HL-60 (cell line): ENCODE measurements at regions not wholly inside any gene's neighbourhood (a gene's known extent, or its start where the extent isn't known, plus 50 kb on each side); places are given as distances from the start of the nearest gene placed in this dataset.

ENCODE experiments used
- GABPA ChIP-seq: IDR thresholded peaks from 2 replicates; pipeline ENCODE4 v1.6.1; 2012; ENCODE audit warnings: low read depth
- POLR2AphosphoS5 ChIP-seq: IDR thresholded peaks from 2 replicates; pipeline ENCODE4 v1.6.1; 2012; ENCODE audit warnings: low read depth
- SPI1 ChIP-seq: IDR thresholded peaks from 2 replicates; pipeline ENCODE4 v1.6.1; 2012; ENCODE audit warnings: low read depth, mild to moderate bottlenecking, borderline replicate concordance
- TF ChIP-seq, protein P1 (sequence below): IDR thresholded peaks from one replicate; pipeline ENCODE4 v1.5.1; 2011; ENCODE audit warnings: low read length, control low read depth, inconsistent platforms; ENCODE audit not compliant: insufficient read depth
- TF ChIP-seq, protein P2 (sequence below): IDR thresholded peaks from 2 replicates; pipeline ENCODE4 v1.6.1; 2012; ENCODE audit warnings: low read depth; ENCODE audit not compliant: insufficient replicate concordance

DNA sequence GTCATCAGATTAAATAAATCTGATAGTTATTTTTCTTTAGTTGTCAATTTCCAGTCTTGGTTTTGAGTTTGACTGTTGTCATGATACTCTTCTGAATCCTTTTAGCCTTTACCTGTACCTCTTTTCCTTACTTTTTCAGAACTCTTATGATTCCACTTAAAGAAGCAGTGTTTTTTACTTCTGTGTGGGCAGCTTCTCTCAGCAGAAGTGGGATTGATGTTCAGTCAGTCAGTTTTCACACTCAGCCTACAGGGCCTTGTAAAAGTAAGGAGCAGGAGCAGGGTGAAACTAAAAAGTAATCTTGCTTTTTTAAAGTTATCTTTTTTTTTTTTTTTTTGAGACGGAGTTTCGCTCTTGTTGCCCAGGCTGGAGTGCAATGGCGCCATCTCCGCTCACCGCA, 75.1 kb downstream of the HAUS1 start:
- TF ChIP-seq POLR2AphosphoS5 (no peak), GABPA (no peak), SPI1 (no peak)
- TF ChIP-seq, protein P1, sequence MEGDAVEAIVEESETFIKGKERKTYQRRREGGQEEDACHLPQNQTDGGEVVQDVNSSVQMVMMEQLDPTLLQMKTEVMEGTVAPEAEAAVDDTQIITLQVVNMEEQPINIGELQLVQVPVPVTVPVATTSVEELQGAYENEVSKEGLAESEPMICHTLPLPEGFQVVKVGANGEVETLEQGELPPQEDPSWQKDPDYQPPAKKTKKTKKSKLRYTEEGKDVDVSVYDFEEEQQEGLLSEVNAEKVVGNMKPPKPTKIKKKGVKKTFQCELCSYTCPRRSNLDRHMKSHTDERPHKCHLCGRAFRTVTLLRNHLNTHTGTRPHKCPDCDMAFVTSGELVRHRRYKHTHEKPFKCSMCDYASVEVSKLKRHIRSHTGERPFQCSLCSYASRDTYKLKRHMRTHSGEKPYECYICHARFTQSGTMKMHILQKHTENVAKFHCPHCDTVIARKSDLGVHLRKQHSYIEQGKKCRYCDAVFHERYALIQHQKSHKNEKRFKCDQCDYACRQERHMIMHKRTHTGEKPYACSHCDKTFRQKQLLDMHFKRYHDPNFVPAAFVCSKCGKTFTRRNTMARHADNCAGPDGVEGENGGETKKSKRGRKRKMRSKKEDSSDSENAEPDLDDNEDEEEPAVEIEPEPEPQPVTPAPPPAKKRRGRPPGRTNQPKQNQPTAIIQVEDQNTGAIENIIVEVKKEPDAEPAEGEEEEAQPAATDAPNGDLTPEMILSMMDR: no peak
- TF ChIP-seq, protein P2, sequence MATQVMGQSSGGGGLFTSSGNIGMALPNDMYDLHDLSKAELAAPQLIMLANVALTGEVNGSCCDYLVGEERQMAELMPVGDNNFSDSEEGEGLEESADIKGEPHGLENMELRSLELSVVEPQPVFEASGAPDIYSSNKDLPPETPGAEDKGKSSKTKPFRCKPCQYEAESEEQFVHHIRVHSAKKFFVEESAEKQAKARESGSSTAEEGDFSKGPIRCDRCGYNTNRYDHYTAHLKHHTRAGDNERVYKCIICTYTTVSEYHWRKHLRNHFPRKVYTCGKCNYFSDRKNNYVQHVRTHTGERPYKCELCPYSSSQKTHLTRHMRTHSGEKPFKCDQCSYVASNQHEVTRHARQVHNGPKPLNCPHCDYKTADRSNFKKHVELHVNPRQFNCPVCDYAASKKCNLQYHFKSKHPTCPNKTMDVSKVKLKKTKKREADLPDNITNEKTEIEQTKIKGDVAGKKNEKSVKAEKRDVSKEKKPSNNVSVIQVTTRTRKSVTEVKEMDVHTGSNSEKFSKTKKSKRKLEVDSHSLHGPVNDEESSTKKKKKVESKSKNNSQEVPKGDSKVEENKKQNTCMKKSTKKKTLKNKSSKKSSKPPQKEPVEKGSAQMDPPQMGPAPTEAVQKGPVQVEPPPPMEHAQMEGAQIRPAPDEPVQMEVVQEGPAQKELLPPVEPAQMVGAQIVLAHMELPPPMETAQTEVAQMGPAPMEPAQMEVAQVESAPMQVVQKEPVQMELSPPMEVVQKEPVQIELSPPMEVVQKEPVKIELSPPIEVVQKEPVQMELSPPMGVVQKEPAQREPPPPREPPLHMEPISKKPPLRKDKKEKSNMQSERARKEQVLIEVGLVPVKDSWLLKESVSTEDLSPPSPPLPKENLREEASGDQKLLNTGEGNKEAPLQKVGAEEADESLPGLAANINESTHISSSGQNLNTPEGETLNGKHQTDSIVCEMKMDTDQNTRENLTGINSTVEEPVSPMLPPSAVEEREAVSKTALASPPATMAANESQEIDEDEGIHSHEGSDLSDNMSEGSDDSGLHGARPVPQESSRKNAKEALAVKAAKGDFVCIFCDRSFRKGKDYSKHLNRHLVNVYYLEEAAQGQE: no peak
